IMR-90 (cell line): ENCODE measurements at regions not wholly inside any gene's neighbourhood (a gene's known extent, or its start where the extent isn't known, plus 50 kb on each side); places are given as distances from the start of the nearest gene placed in this dataset.

Experiments used
- ATAC-seq: fragments of 200-7000 bp; cut with Tn5 transposase; 2 replicates; pipeline ENCODE4 v1.9.1; 2020; ENCODE audit warnings: low read depth, mild to moderate bottlenecking, moderate library complexity
- BruUV-seq: library from RNA; stranded (reverse); fragments of 400-500 nt; replicated peaks from 2 replicates; lab custom pipeline; 2021; lab: Mats Ljungman, UMichigan
- CTCF ChIA-PET: fragments of 300-600 bp; formaldehyde crosslinking; extraction: SDS; loops from one replicate; lab custom pipeline; 2021; ENCODE audit warnings: antibody characterized with exemption; lab: Yijun Ruan, JAX
- POLR2A ChIA-PET: fragments of 300-600 bp; sonication (Branson Sonifier 250); formaldehyde crosslinking; loops from one replicate; lab custom pipeline; 2022; ENCODE audit warnings: antibody characterized with exemption; ENCODE audit not compliant: unreplicated experiment; lab: Charles Lee
- DNase-seq: peaks from one replicate; pipeline ENCODE4 v3.0.0; 2013
- H2AFZ ChIP-seq: replicated peaks from 2 replicates; pipeline ENCODE3; 2013; ENCODE audit warnings: low read length, mild to moderate bottlenecking; ENCODE audit not compliant: poor library complexity
- H2AK5ac ChIP-seq: 2 replicates; pipeline ENCODE4 v1.6.1; 2013; ENCODE audit warnings: low read depth, low read length, inconsistent platforms
- H2AK9ac ChIP-seq: replicated peaks from 2 replicates; pipeline ENCODE3; 2013; ENCODE audit warnings: mild to moderate bottlenecking, low read depth, low read length, moderate library complexity; ENCODE audit not compliant: poor library complexity
- H2BK120ac ChIP-seq: 2 replicates; pipeline ENCODE4 v1.6.1; 2013; ENCODE audit warnings: low read depth, low read length, inconsistent platforms
- H2BK15ac ChIP-seq: 3 replicates; pipeline ENCODE4 v1.6.1; 2013; ENCODE audit warnings: low read depth, low read length, inconsistent platforms
- H2BK20ac ChIP-seq: 2 replicates; pipeline ENCODE4 v1.6.1; 2013; ENCODE audit warnings: low read depth, mild to moderate bottlenecking, inconsistent platforms, low read length, moderate library complexity
- H2BK5ac ChIP-seq: 2 replicates; pipeline ENCODE4 v1.6.1; 2013; ENCODE audit warnings: mild to moderate bottlenecking, low read depth, low read length, inconsistent platforms; ENCODE audit not compliant: poor library complexity, severe bottlenecking
- H3K14ac ChIP-seq: replicated peaks from 2 replicates; pipeline ENCODE4 v1.6.1; 2013; ENCODE audit warnings: low read depth, low read length, inconsistent platforms
- H3K18ac ChIP-seq: 2 replicates; pipeline ENCODE4 v1.6.1; 2013; ENCODE audit warnings: low read depth, low read length, control low read depth
- H3K23ac ChIP-seq: 2 replicates; pipeline ENCODE4 v1.6.1; 2013; ENCODE audit warnings: low read depth, low read length, inconsistent platforms
- H3K27ac ChIP-seq: 2 replicates; pipeline ENCODE4 v1.5.1; 2013; ENCODE audit warnings: mild to moderate bottlenecking, control low read depth, low read length; ENCODE audit not compliant: insufficient read depth
- H3K27me3 ChIP-seq: 2 replicates; pipeline ENCODE4 v1.6.1; 2013; ENCODE audit warnings: low read length; ENCODE audit not compliant: control insufficient read depth, insufficient read depth
- H3K36me3 ChIP-seq: 2 replicates; pipeline ENCODE4 v1.6.1; 2013; ENCODE audit warnings: low read length, mixed read lengths; ENCODE audit not compliant: control insufficient read depth, insufficient read depth
- H3K4ac ChIP-seq: 2 replicates; pipeline ENCODE4 v1.6.1; 2013; ENCODE audit warnings: low read depth, low read length, inconsistent platforms
- H3K4me1 ChIP-seq: 2 replicates; pipeline ENCODE4 v1.6.1; 2013; ENCODE audit warnings: low read length, mixed read lengths; ENCODE audit not compliant: control insufficient read depth, insufficient read depth
- H3K4me2 ChIP-seq: 2 replicates; pipeline ENCODE4 v1.6.1; 2013; ENCODE audit warnings: low read depth, mild to moderate bottlenecking, control low read depth, low read length, moderate library complexity
- H3K4me3 ChIP-seq: 2 replicates; pipeline ENCODE4 v1.5.1; 2013; ENCODE audit warnings: low read depth, mild to moderate bottlenecking, control low read depth, low read length, moderate library complexity; ENCODE audit not compliant: insufficient read depth
- H3K56ac ChIP-seq: 2 replicates; pipeline ENCODE4 v1.6.1; 2013; ENCODE audit warnings: low read length, inconsistent platforms; ENCODE audit not compliant: insufficient read depth; ENCODE audit errors: extremely low read depth
- H3K79me1 ChIP-seq, 2 experiments: 2 replicates each; pipeline ENCODE4 v1.6.1; 2013; ENCODE audit warnings: low read length in 2 of 2, inconsistent platforms in 1 of 2, low read depth in 1 of 2
- H3K9ac ChIP-seq: 2 replicates; pipeline ENCODE4 v1.6.1; 2013; ENCODE audit warnings: low read depth, low read length, control low read depth
- H3K9me1 ChIP-seq: 2 replicates; pipeline ENCODE4 v1.6.1; 2013; ENCODE audit warnings: low read length, inconsistent platforms; ENCODE audit not compliant: insufficient read depth
- H3K9me3 ChIP-seq: 2 replicates; pipeline ENCODE4 v1.6.1; 2013; ENCODE audit warnings: low read length; ENCODE audit not compliant: control insufficient read depth, insufficient read depth
- H4K20me1 ChIP-seq: 2 replicates; pipeline ENCODE4 v1.6.1; 2013; ENCODE audit warnings: low read length, inconsistent platforms; ENCODE audit not compliant: insufficient read depth
- H4K5ac ChIP-seq: 2 replicates; pipeline ENCODE4 v1.6.1; 2013; ENCODE audit warnings: mild to moderate bottlenecking, low read depth, low read length, control low read depth
- H4K8ac ChIP-seq, 2 experiments: 2 replicates each; pipeline ENCODE4 v1.6.1; 2013; ENCODE audit warnings: low read depth in 2 of 2, low read length in 2 of 2, control low read depth in 1 of 2, inconsistent platforms in 1 of 2
- H4K91ac ChIP-seq: 2 replicates; pipeline ENCODE4 v1.6.1; 2013; ENCODE audit warnings: low read depth, low read length, inconsistent platforms; ENCODE audit not compliant: insufficient read depth
- BHLHE40 ChIP-seq: fragments of 150-350 bp; IDR thresholded peaks from 2 replicates; pipeline ENCODE4 v1.6.1; 2016; ENCODE audit warnings: mild to moderate bottlenecking, low read depth, low read length
- CEBPB ChIP-seq: IDR thresholded peaks from 2 replicates; pipeline ENCODE4 v1.6.1; 2012; ENCODE audit warnings: low read depth, low read length, improper control_type of control experiment
- CHD1 ChIP-seq: IDR thresholded peaks from 2 replicates; pipeline ENCODE4 v1.6.1; 2012; ENCODE audit warnings: low read depth, low read length, improper control_type of control experiment
- FOS ChIP-seq: fragments of 150-350 bp; IDR thresholded peaks from 2 replicates; pipeline ENCODE4 v1.6.1; 2016; ENCODE audit warnings: low read depth, low read length
- MAFK ChIP-seq: IDR thresholded peaks from 2 replicates; pipeline ENCODE4 v1.6.1; 2012; ENCODE audit warnings: low read depth, low read length, improper control_type of control experiment
- MAZ ChIP-seq: IDR thresholded peaks from 2 replicates; pipeline ENCODE4 v1.6.1; 2012; ENCODE audit warnings: low read depth, mild to moderate bottlenecking, low read length, improper control_type of control experiment, moderate library complexity, borderline replicate concordance
- MXI1 ChIP-seq: IDR thresholded peaks from 2 replicates; pipeline ENCODE4 v1.6.1; 2012; ENCODE audit warnings: low read depth, mild to moderate bottlenecking, low read length, moderate library complexity, borderline replicate concordance
- NFE2L2 ChIP-seq: fragments of 150-350 bp; IDR thresholded peaks from 2 replicates; pipeline ENCODE4 v1.6.1; 2016; ENCODE audit warnings: low read depth, mild to moderate bottlenecking, low read length
- POLR2A ChIP-seq: IDR thresholded peaks from 2 replicates; pipeline ENCODE4 v1.6.1; 2012; ENCODE audit warnings: mild to moderate bottlenecking, low read depth, low read length
- RAD21 ChIP-seq: IDR thresholded peaks from 2 replicates; pipeline ENCODE4 v1.6.1; 2012; ENCODE audit warnings: low read length, improper control_type of control experiment
- RCOR1 ChIP-seq: IDR thresholded peaks from 2 replicates; pipeline ENCODE4 v1.6.1; 2012; ENCODE audit warnings: mild to moderate bottlenecking, low read length, improper control_type of control experiment; ENCODE audit not compliant: insufficient replicate concordance
- RFX5 ChIP-seq: IDR thresholded peaks from 2 replicates; pipeline ENCODE4 v1.8.0; 2012; ENCODE audit warnings: low read depth, mild to moderate bottlenecking, low read length, moderate library complexity
- SMC3 ChIP-seq: fragments of 150-350 bp; IDR thresholded peaks from 2 replicates; pipeline ENCODE4 v1.6.1; 2016; ENCODE audit warnings: low read depth, mild to moderate bottlenecking, antibody characterized with exemption, low read length, moderate library complexity
- USF2 ChIP-seq: fragments of 150-350 bp; IDR thresholded peaks from 2 replicates; pipeline ENCODE4 v1.6.1; 2017; ENCODE audit warnings: mild to moderate bottlenecking, antibody characterized with exemption, low read length, low read depth
- WGBS, 2 experiments: methylation state at CpG; one replicate each; pipeline versions ENCODE4 v1.1.5 to v1.1.7; 2013; ENCODE audit warnings: missing lambda C conversion rate in 2 of 2; ENCODE audit not compliant: insufficient read length in 1 of 2; ENCODE audit errors: extremely low coverage in 2 of 2; 5-methylcytosine and 5-hydroxymethylcytosine counted together
- dilution Hi-C: fragments of 300-500 bp; cut with HindIII; formaldehyde crosslinking; loops from one replicate; pipeline ENCODE4 v1.14.3; 2018; ENCODE audit warnings: low sequenced_read_pairs; ENCODE audit not compliant: unreplicated experiment
- in situ Hi-C: fragments of 300-500 bp; cut with MboI; formaldehyde crosslinking; loops from 3 replicates; pipeline ENCODE4 v1.14.3; 2019; ENCODE audit warnings: low sequenced_read_pairs, inconsistent platforms, mixed read lengths
- intact Hi-C: fragments of 100-400 bp; cut with micrococcal nuclease; formaldehyde crosslinking; loops from 2 replicates; pipeline ENCODE4 v1.10.0; 2022

GRCh38 chr7:92904244-92905131 is 68.1 kb upstream of the CDK6 start:
- peak overlapping the region; percentile 96 for H3K4ac ChIP-seq
- no peaks in the 10 kb centered on the region for H4K20me1 ChIP-seq
- H2BK20ac ChIP-seq: peak overlapping the region; percentile 99
- peak overlapping the region; percentile 10; the same call in 1 of the 2 replicates for H3K27ac ChIP-seq
- dilution Hi-C loops (no loop called here), intact Hi-C loops (loop anchor here (10.0 kb wide), 2 partner anchors 150 to 260 kb away; no protein-coding TSS in a partner anchor), in situ Hi-C loops (no loop called here)
- peak overlapping the region; percentile 84; the same call in 1 of the 2 replicates for H3K18ac ChIP-seq
- TF ChIP-seq RAD21 (peak; percentile 5; the same call in 1 of the 2 replicates), SMC3 (no peak), BHLHE40 (peak; percentile 61; the same call in 1 of the 2 replicates), POLR2A (no peak), CEBPB (no peak), CHD1 (no peak), RFX5 (no peak), RCOR1 (no peak), MAFK (peak; percentile 69), MAZ (peak; percentile 85), NFE2L2 (peak; percentile 58), MXI1 (peak; percentile 98), USF2 (peak; percentile 86), FOS (peak; percentile 78)
- peak overlapping the region; percentile 53 for H3K56ac ChIP-seq
- peak; percentile 99 for ATAC-seq
- no peak overlapping the region for H3K9ac ChIP-seq
- peaks cover 6% of the 10 kb centered on the region for H3K4me1 ChIP-seq
- H3K9me1 ChIP-seq: peaks cover 5% of the 10 kb centered on the region
- peaks cover 0 to 4% of the 10 kb centered on the region in 2 experiments; a peak in 1 of 4 replicates for H3K79me1 ChIP-seq
- H4K5ac ChIP-seq: peak overlapping the region; percentile 74; the same call in 1 of the 2 replicates
- H2AK5ac ChIP-seq: peak overlapping the region; percentile 97
- CTCF ChIA-PET: interaction anchor here (0.6 kb wide), 1 partner anchor 41 kb away, joined by 3 read pairs; no protein-coding TSS in a partner anchor
- peak; percentile 97 for DNase-seq
- H2BK5ac ChIP-seq: peak overlapping the region; percentile 93
- no peak overlapping the region for H3K4me3 ChIP-seq
- H3K9me3 ChIP-seq: no peaks in the 10 kb centered on the region
- POLR2A ChIA-PET: no interaction called here
- BruUV-seq: no TSS peak
- H2AK9ac ChIP-seq: peak overlapping the region; percentile 80
- H2AFZ ChIP-seq: peak overlapping the region; percentile 83
- H3K14ac ChIP-seq: peak overlapping the region; percentile 95
- H4K8ac ChIP-seq: peak overlapping the region; percentile 33 to 87; a peak in 3 of 4 replicates
- peak overlapping the region; percentile 98 for H2BK120ac ChIP-seq
- 94% methylated on average over 2 of the region's 7 CpGs; no CpG with 5 or more reads in 1 of the 2 experiments for WGBS, 2 experiments
- H3K23ac ChIP-seq: peak overlapping the region; percentile 78
- H3K36me3 ChIP-seq: no peaks in the 10 kb centered on the region
- H4K91ac ChIP-seq: peak overlapping the region; percentile 70
- no peaks in the 10 kb centered on the region for H3K27me3 ChIP-seq
- peak overlapping the region; percentile 99 for H2BK15ac ChIP-seq
- peak overlapping the region; percentile 86; the same call in 1 of the 2 replicates for H3K4me2 ChIP-seq
